Fibroblast of lung (primary cell): ENCODE measurements at regions not wholly inside any gene's neighbourhood (a gene's known extent, or its start where the extent isn't known, plus 50 kb on each side); places are given as distances from the start of the nearest gene placed in this dataset.

Experiments used
- DNase-seq, 2 donors: peaks; one replicate each; pipeline versions ENCODE4 v3.0.0 to v3.0.0-alpha.2; 2010; ENCODE audit warnings: low read depth in 2 of 2
- H2AFZ ChIP-seq: 2 replicates; pipeline ENCODE4 v1.5.1; 2012; ENCODE audit warnings: low read length, control low read depth, inconsistent platforms
- H3K27ac ChIP-seq: 2 replicates; pipeline ENCODE4 v1.5.1; 2011; ENCODE audit warnings: low read length, control low read depth; ENCODE audit not compliant: insufficient read depth
- H3K27me3 ChIP-seq: 2 replicates; pipeline ENCODE4 v1.5.1; 2011; ENCODE audit warnings: mild to moderate bottlenecking, low read length; ENCODE audit not compliant: control insufficient read depth, insufficient read depth
- H3K36me3 ChIP-seq: 2 replicates; pipeline ENCODE4 v1.5.1; 2011; ENCODE audit warnings: low read length; ENCODE audit not compliant: control insufficient read depth, insufficient read depth
- H3K4me1 ChIP-seq: 2 replicates; pipeline ENCODE4 v1.5.1; 2011; ENCODE audit warnings: low read length; ENCODE audit not compliant: control insufficient read depth, insufficient read depth; ENCODE audit errors: extremely low read depth
- H3K4me2 ChIP-seq: 2 replicates; pipeline ENCODE4 v1.5.1; 2011; ENCODE audit warnings: low read length, control low read depth; ENCODE audit not compliant: insufficient read depth; ENCODE audit errors: extremely low read depth
- H3K4me3 ChIP-seq, 4 experiments: fragments of 200-600 bp in 1 of 4; sonication (generic) in 1 of 4; replicated peaks in 1 of 4; 2 replicates each; pipeline ENCODE4 v1.5.1; 2011 to 2016; ENCODE audit warnings: low read length in 4 of 4, low read depth in 3 of 4, mild to moderate bottlenecking in 3 of 4, control low read depth in 2 of 4, inconsistent platforms in 1 of 4, mixed read lengths in 1 of 4; ENCODE audit not compliant: insufficient read depth in 1 of 4; ENCODE audit errors: control extremely low read depth in 1 of 4
- H3K79me2 ChIP-seq: 2 replicates; pipeline ENCODE4 v1.5.1; 2012; ENCODE audit warnings: mild to moderate bottlenecking, low read length, inconsistent platforms; ENCODE audit not compliant: control insufficient read depth, insufficient read depth
- H3K9ac ChIP-seq: 2 replicates; pipeline ENCODE4 v1.5.1; 2011; ENCODE audit warnings: mild to moderate bottlenecking, low read length, control low read depth; ENCODE audit not compliant: insufficient read depth
- H3K9me3 ChIP-seq: 2 replicates; pipeline ENCODE4 v1.5.1; 2012; ENCODE audit warnings: low read depth, low read length; ENCODE audit not compliant: control insufficient read depth, insufficient read depth
- H4K20me1 ChIP-seq: 2 replicates; pipeline ENCODE4 v1.5.1; 2011; ENCODE audit warnings: low read length; ENCODE audit not compliant: control insufficient read depth, insufficient read depth; ENCODE audit errors: extremely low read depth
- EZH2 ChIP-seq: IDR thresholded peaks from 2 replicates; pipeline ENCODE4 v1.5.1; 2012; ENCODE audit warnings: low read length, control low read depth, mild to moderate bottlenecking; ENCODE audit errors: missing control alignments
- TF ChIP-seq, protein P1 (sequence below), 2 donors: IDR thresholded peaks in 1 of 2; conservative IDR thresholded peaks in 1 of 2; 1 replicate in 1 of 2; 2 replicates in 1 of 2; pipeline ENCODE4 v1.5.1; 2011 to 2012; ENCODE audit warnings: low read length in 2 of 2, control low read depth in 1 of 2, inconsistent platforms in 1 of 2, low read depth in 1 of 2, mild to moderate bottlenecking in 1 of 2

DNA sequence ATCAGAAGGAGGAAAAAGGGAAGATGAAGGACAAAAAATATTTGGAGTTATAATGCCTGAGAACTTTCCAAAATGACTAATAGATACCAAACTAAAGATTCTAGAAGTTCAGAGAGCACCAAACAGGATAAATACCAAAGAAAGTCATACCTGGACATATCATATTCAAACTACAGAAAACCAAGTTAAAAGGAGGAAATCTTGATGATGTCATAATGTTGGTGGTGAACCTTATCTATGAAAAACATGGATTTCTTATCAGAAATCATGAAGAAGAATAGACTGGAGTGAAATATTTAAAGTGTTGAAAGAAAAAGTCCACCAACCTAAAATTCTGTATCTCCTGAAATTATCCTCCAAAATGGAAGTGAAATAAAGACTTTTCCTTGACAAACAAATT lies 389.2 kb downstream of the JRKL start:
- Histone ChIP-seq H3K4me2 (no peak overlapping the region), H3K4me1 (no peaks in the 10 kb centered on the region), H3K27me3 (no peaks in the 10 kb centered on the region), H4K20me1 (no peaks in the 10 kb centered on the region), H3K9ac (no peak overlapping the region), H2AFZ (no peak overlapping the region), H3K9me3 (no peaks in the 10 kb centered on the region), H3K27ac (no peak overlapping the region), H3K36me3 (no peaks in the 10 kb centered on the region), H3K79me2 (no peaks in the 10 kb centered on the region), H3K4me3 (no peak overlapping the region)
- TF ChIP-seq, protein P1, sequence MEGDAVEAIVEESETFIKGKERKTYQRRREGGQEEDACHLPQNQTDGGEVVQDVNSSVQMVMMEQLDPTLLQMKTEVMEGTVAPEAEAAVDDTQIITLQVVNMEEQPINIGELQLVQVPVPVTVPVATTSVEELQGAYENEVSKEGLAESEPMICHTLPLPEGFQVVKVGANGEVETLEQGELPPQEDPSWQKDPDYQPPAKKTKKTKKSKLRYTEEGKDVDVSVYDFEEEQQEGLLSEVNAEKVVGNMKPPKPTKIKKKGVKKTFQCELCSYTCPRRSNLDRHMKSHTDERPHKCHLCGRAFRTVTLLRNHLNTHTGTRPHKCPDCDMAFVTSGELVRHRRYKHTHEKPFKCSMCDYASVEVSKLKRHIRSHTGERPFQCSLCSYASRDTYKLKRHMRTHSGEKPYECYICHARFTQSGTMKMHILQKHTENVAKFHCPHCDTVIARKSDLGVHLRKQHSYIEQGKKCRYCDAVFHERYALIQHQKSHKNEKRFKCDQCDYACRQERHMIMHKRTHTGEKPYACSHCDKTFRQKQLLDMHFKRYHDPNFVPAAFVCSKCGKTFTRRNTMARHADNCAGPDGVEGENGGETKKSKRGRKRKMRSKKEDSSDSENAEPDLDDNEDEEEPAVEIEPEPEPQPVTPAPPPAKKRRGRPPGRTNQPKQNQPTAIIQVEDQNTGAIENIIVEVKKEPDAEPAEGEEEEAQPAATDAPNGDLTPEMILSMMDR (conservative IDR thresholded peaks at IDR 0.05 in 1 of 2, IDR thresholded peaks at IDR 0.05 in 1 of 2; ENCODE audit: low read depth in 1 of 2, low read length in 2 of 2), result no peak
- TF ChIP-seq EZH2, result no peak
- DNase-seq, result no peak

DNA sequence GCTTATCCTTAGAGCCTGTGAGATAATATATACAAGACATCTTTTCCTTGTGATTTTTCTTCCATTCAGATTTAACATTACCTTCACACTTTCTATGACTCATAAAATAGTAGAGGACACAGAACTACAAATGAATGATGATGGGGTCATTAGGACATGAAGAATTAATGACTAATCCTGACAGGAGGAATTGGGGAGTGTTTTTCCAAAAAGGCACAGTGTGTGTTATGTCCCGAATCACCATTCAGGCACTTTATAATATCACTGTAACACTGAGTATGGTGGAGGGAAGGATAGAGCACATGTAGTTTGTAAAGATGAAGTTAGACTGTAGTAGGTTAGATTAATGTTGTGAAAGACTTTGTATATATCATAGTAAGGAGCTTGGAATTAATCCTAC lies 391.3 kb downstream of the JRKL start:
- Histone ChIP-seq H3K36me3 (no peaks in the 10 kb centered on the region), H3K4me3 (no peak overlapping the region), H3K27me3 (no peaks in the 10 kb centered on the region), H3K9me3 (no peaks in the 10 kb centered on the region), H3K4me1 (no peaks in the 10 kb centered on the region), H3K4me2 (no peak overlapping the region), H2AFZ (no peak overlapping the region), H3K79me2 (no peaks in the 10 kb centered on the region), H3K9ac (no peak overlapping the region), H3K27ac (no peak overlapping the region), H4K20me1 (no peaks in the 10 kb centered on the region)
- DNase-seq, result peak in 1 of 2 donors; percentile 56
- TF ChIP-seq, protein P1 (conservative IDR thresholded peaks at IDR 0.05 in 1 of 2, IDR thresholded peaks at IDR 0.05 in 1 of 2; ENCODE audit: low read depth in 1 of 2, low read length in 2 of 2), result no peak
- TF ChIP-seq EZH2, result no peak

GRCh38 chr11:96782632-96783031 lies 392.8 kb downstream of the JRKL start:
- no peaks in the 10 kb centered on the region for H3K9me3 ChIP-seq
- no peak overlapping the region for H2AFZ ChIP-seq
- no peaks in the 10 kb centered on the region for H4K20me1 ChIP-seq
- H3K27me3 ChIP-seq, result no peaks in the 10 kb centered on the region
- no peak overlapping the region for H3K4me3 ChIP-seq
- H3K9ac ChIP-seq, result no peak overlapping the region
- H3K36me3 ChIP-seq, result no peaks in the 10 kb centered on the region
- no peak for DNase-seq
- no peaks in the 10 kb centered on the region for H3K4me1 ChIP-seq
- H3K27ac ChIP-seq, result no peak overlapping the region
- no peak overlapping the region for H3K4me2 ChIP-seq
- TF ChIP-seq, protein P1 (conservative IDR thresholded peaks at IDR 0.05 in 1 of 2, IDR thresholded peaks at IDR 0.05 in 1 of 2; ENCODE audit: low read depth in 1 of 2, low read length in 2 of 2), result no peak
- TF ChIP-seq EZH2, result no peak
- H3K79me2 ChIP-seq, result no peaks in the 10 kb centered on the region
